ENCODE measurements at regions not wholly inside any gene's neighbourhood (a gene's known extent, or its start where the extent isn't known, plus 50 kb on each side); places are given as distances from the start of the nearest gene placed in this dataset.

- BruUV-seq (replicated peaks): no TSS peak
- H3K9me1 ChIP-seq (replicated peaks; ENCODE audit: control insufficient read depth, extremely low read depth, insufficient read depth, low read length): no peaks in the 10 kb centered on the region
- H3K79me2 ChIP-seq (ENCODE audit: control insufficient read depth, insufficient read depth, low read length): no peaks in the 10 kb centered on the region
- ChIA-PET CTCF (no interaction called here), POLR2A (no interaction called here)
- H3K9ac ChIP-seq (replicated peaks; ENCODE audit: extremely low read depth, insufficient read depth, low read length): no peak overlapping the region
- H3K4me1 ChIP-seq (ENCODE audit: control insufficient read depth, extremely low read depth, insufficient read depth, low read length): no peaks in the 10 kb centered on the region
- no peak for FAIRE-seq
- DNase-seq (ENCODE audit: low read depth, low spot score): no peak
- H2AFZ ChIP-seq (ENCODE audit: low read depth, low read length): no peak overlapping the region
- intact Hi-C loops (cut with micrococcal nuclease): no loop called here
- H3K27ac ChIP-seq (ENCODE audit: insufficient read depth, low read depth, low read length): no peak overlapping the region
- TF ChIP-seq GATA2 (IDR thresholded peaks at IDR 0.05; ENCODE audit: insufficient read depth, insufficient read length, low read depth, low read length) (no peak), EZH2 (IDR thresholded peaks at IDR 0.05; ENCODE audit: borderline replicate concordance, low read depth, low read length, severe bottlenecking) (no peak), JUN (IDR thresholded peaks at IDR 0.05; ENCODE audit: borderline replicate concordance, insufficient read depth, insufficient read length, low read depth) (no peak), CTCF (IDR thresholded peaks at IDR 0.05; ENCODE audit: extremely low read depth in 1 of 2, insufficient read depth in 1 of 2, low read depth in 1 of 2, low read length in 2 of 2) (no peak), MAX (IDR thresholded peaks at IDR 0.05; ENCODE audit: insufficient read depth, insufficient read length) (no peak), POLR2AphosphoS5 (IDR thresholded peaks at IDR 0.05; ENCODE audit: insufficient read depth, low read depth, low read length) (no peak), FOS (IDR thresholded peaks at IDR 0.05; ENCODE audit: borderline replicate concordance, insufficient read depth, low read length) (no peak), MYC (IDR thresholded peaks at IDR 0.05; ENCODE audit: low read depth, low read length) (no peak), POLR2A (IDR thresholded peaks at IDR 0.05; ENCODE audit: low read depth, low read length) (no peak)
- no peak overlapping the region for H3K4me2 ChIP-seq (ENCODE audit: insufficient read depth, low read length)
- peaks cover 3 to 8% of the 10 kb centered on the region in 2 experiments for H3K27me3 ChIP-seq (ENCODE audit: control insufficient read depth in 2 of 2, insufficient read depth in 2 of 2, low read length in 2 of 2)
- no peaks in the 10 kb centered on the region for H3K9me3 ChIP-seq (replicated peaks; ENCODE audit: control insufficient read depth, insufficient read depth, low read length)
- H3K36me3 ChIP-seq (ENCODE audit: control insufficient read depth in 2 of 2, extremely low read depth in 1 of 2, insufficient read depth in 2 of 2, low read length in 2 of 2): no peaks in the 10 kb centered on the region
- H4K20me1 ChIP-seq (replicated peaks; ENCODE audit: control insufficient read depth, extremely low read depth, insufficient read depth, low read length): no peaks in the 10 kb centered on the region
- H3K4me3 ChIP-seq (replicated peaks in 1 of 3; ENCODE audit: insufficient read depth in 1 of 3, low read depth in 1 of 3, low read length in 3 of 3): no peak overlapping the region
- dilution Hi-C loops (cut with MboI; ENCODE audit: extremely low pct_ligation_motif_present, low sequenced_read_pairs): no loop called here
Observed at GRCh38 chr14:58801086-58801485, 163.3 kb downstream of the DACT1 start.
